BJ (cell line): ENCODE measurements at regions not wholly inside any gene's neighbourhood (a gene's known extent, or its start where the extent isn't known, plus 50 kb on each side); places are given as distances from the start of the nearest gene placed in this dataset.

Experiments used
- CTCF ChIA-PET: fragments of 350-600 bp; formaldehyde crosslinking; extraction: SDS; loops from one replicate; lab custom pipeline; 2021; ENCODE audit warnings: antibody characterized with exemption, inconsistent platforms; lab: Yijun Ruan, JAX
- POLR2A ChIA-PET: fragments of 300-600 bp; sonication (Branson Sonifier 250); formaldehyde crosslinking; extraction: SDS; loops from one replicate; lab custom pipeline; 2021; ENCODE audit warnings: antibody characterized with exemption; lab: Charles Lee
- DNase-seq: peaks from one replicate; pipeline ENCODE4 v3.0.0-alpha.2; 2011; ENCODE audit warnings: low read depth
- H3K27me3 ChIP-seq: 2 replicates; pipeline ENCODE4 v1.6.0; 2011; ENCODE audit warnings: low read length; ENCODE audit not compliant: control insufficient read depth, insufficient read depth
- H3K36me3 ChIP-seq: 2 replicates; pipeline ENCODE4 v1.5.1; 2011; ENCODE audit warnings: low read length; ENCODE audit not compliant: control insufficient read depth, insufficient read depth
- H3K4me3 ChIP-seq: 2 replicates; pipeline ENCODE4 v1.5.1; 2011; ENCODE audit warnings: low read depth, mild to moderate bottlenecking, control low read depth, low read length
- CTCF ChIP-seq: IDR thresholded peaks from 2 replicates; pipeline ENCODE4 v1.5.1; 2011; ENCODE audit warnings: low read depth, mild to moderate bottlenecking, control low read depth, inconsistent platforms, low read length, moderate library complexity; ENCODE audit not compliant: insufficient read depth

GRCh38 chr2:167729911-167730310 is 517.5 kb downstream of the STK39 start:
- POLR2A ChIA-PET: no interaction called here

GRCh38 chr2:167726788-167727187 is 520.6 kb downstream of the STK39 start:
- ChIA-PET POLR2A (no interaction called here), CTCF (interaction anchor here (0.7 kb wide), 1 partner anchor 98 kb away, joined by 3 read pairs; no protein-coding TSS in a partner anchor)
- TF ChIP-seq CTCF: no peak
- no peak for DNase-seq
- H3K36me3 ChIP-seq: no peaks in the 10 kb centered on the region
- no peaks in the 10 kb centered on the region for H3K27me3 ChIP-seq
- H3K4me3 ChIP-seq: no peak overlapping the region

More at GRCh38 chr2:167729911-167730310, 517.5 kb downstream of the STK39 start:
- Histone ChIP-seq H3K4me3 (no peak overlapping the region), H3K36me3 (no peaks in the 10 kb centered on the region), H3K27me3 (no peaks in the 10 kb centered on the region)
- DNase-seq: no peak
- CTCF ChIA-PET: interaction anchor here (0.8 kb wide), 1 partner anchor 357 kb away, joined by 3 read pairs; no protein-coding TSS in a partner anchor
- TF ChIP-seq CTCF: no peak

GRCh38 chr2:167721593-167721992 is 525.8 kb downstream of the STK39 start:
- no peaks in the 10 kb centered on the region for H3K27me3 ChIP-seq
- no peak for DNase-seq
- H3K4me3 ChIP-seq: no peak overlapping the region
- ChIA-PET CTCF (no interaction called here), POLR2A (no interaction called here)
- TF ChIP-seq CTCF: no peak
- no peaks in the 10 kb centered on the region for H3K36me3 ChIP-seq

GRCh38 chr2:167719410-167719809 is 528.0 kb downstream of the STK39 start:
- Histone ChIP-seq H3K4me3 (no peak overlapping the region), H3K36me3 (no peaks in the 10 kb centered on the region), H3K27me3 (no peaks in the 10 kb centered on the region)
- ChIA-PET CTCF (no interaction called here), POLR2A (no interaction called here)
- TF ChIP-seq CTCF: no peak
- no peak for DNase-seq

GRCh38 chr2:167718560-167718959 is 528.8 kb downstream of the STK39 start:
- Histone ChIP-seq H3K36me3 (no peaks in the 10 kb centered on the region), H3K4me3 (no peak overlapping the region), H3K27me3 (no peaks in the 10 kb centered on the region)
- TF ChIP-seq CTCF: no peak
- DNase-seq: no peak
- CTCF ChIA-PET: no interaction called here
- POLR2A ChIA-PET: no interaction called here
